ENCODE measurements at regions not wholly inside any gene's neighbourhood (a gene's known extent, or its start where the extent isn't known, plus 50 kb on each side); places are given as distances from the start of the nearest gene placed in this dataset.

GRCh38 chr10:6711881-6712280 is 131.8 kb upstream of the PRKCQ start:
- TF ChIP-seq MXD4 (CRISPR knock-in tag; IDR thresholded peaks at IDR 0.05; ENCODE audit: borderline replicate concordance) (no peak), CTCF (IDR thresholded peaks at IDR 0.05) (no peak), TP53 (CRISPR knock-in tag; IDR thresholded peaks at IDR 0.05) (no peak), ATF3 (CRISPR knock-in tag; conservative IDR thresholded peaks at IDR 0.05) (no peak), SMAD4 (CRISPR knock-in tag; IDR thresholded peaks at IDR 0.05) (no peak), NFE2L1 (CRISPR knock-in tag; IDR thresholded peaks at IDR 0.05) (no peak), ATF2 (CRISPR knock-in tag; IDR thresholded peaks at IDR 0.05; ENCODE audit: borderline replicate concordance, low read depth) (no peak), MLX (CRISPR knock-in tag; IDR thresholded peaks at IDR 0.05) (no peak), ETV6 (CRISPR knock-in tag; IDR thresholded peaks at IDR 0.05) (no peak), NR1H2 (CRISPR knock-in tag; IDR thresholded peaks at IDR 0.05) (no peak)
